SU-DHL-6 (cell line): ENCODE measurements at regions not wholly inside any gene's neighbourhood (a gene's known extent, or its start where the extent isn't known, plus 50 kb on each side); places are given as distances from the start of the nearest gene placed in this dataset.

Experiments used
- EZH2phosphoT487 ChIP-seq: fragments of 200-600 bp; sonication (generic), shearing (Covaris generic); conservative IDR thresholded peaks from 2 replicates; pipeline ENCODE4 v1.6.1; 2018; ENCODE audit warnings: mild to moderate bottlenecking, antibody characterized with exemption, low read length, moderate library complexity, mixed read lengths
- TF ChIP-seq, protein P1 (sequence below): fragments of 200-600 bp; sonication (generic); IDR thresholded peaks from one replicate; pipeline ENCODE4 v1.5.1; 2017; ENCODE audit warnings: antibody characterized with exemption, mild to moderate bottlenecking, low read length, moderate library complexity; ENCODE audit not compliant: insufficient read depth, poor library complexity, severe bottlenecking

DNA sequence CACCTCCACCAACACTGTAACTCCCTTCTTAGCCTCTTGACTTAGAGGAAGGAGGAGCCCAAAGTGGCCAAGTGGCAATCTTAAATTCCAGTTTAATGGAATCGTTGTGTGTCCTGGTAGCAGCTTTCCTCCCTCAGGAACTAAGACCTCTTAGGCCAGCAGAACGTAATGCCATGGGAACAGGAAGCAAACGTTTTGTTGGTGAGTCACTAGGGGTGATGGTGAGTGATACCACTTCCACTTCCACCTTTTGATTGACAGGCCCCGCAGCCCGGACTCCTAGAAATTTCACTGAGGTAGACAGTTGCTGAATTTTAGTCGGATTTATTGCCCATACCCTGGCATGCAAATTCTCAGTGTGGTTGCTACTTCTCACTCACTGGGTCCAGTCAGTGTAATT, 94.2 kb upstream of the FBN2 start:
- TF ChIP-seq, protein P1, sequence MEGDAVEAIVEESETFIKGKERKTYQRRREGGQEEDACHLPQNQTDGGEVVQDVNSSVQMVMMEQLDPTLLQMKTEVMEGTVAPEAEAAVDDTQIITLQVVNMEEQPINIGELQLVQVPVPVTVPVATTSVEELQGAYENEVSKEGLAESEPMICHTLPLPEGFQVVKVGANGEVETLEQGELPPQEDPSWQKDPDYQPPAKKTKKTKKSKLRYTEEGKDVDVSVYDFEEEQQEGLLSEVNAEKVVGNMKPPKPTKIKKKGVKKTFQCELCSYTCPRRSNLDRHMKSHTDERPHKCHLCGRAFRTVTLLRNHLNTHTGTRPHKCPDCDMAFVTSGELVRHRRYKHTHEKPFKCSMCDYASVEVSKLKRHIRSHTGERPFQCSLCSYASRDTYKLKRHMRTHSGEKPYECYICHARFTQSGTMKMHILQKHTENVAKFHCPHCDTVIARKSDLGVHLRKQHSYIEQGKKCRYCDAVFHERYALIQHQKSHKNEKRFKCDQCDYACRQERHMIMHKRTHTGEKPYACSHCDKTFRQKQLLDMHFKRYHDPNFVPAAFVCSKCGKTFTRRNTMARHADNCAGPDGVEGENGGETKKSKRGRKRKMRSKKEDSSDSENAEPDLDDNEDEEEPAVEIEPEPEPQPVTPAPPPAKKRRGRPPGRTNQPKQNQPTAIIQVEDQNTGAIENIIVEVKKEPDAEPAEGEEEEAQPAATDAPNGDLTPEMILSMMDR: no peak
- no peak for TF ChIP-seq EZH2phosphoT487
